Glomerular endothelial cell (primary cell): ENCODE measurements at regions not wholly inside any gene's neighbourhood (a gene's known extent, or its start where the extent isn't known, plus 50 kb on each side); places are given as distances from the start of the nearest gene placed in this dataset.

Experiments
- DNase-seq: peaks from one replicate; pipeline ENCODE4 v3.0.0-alpha.2; 2011; ENCODE audit warnings: low read depth, low spot score; ENCODE audit errors: extremely low read depth

DNA sequence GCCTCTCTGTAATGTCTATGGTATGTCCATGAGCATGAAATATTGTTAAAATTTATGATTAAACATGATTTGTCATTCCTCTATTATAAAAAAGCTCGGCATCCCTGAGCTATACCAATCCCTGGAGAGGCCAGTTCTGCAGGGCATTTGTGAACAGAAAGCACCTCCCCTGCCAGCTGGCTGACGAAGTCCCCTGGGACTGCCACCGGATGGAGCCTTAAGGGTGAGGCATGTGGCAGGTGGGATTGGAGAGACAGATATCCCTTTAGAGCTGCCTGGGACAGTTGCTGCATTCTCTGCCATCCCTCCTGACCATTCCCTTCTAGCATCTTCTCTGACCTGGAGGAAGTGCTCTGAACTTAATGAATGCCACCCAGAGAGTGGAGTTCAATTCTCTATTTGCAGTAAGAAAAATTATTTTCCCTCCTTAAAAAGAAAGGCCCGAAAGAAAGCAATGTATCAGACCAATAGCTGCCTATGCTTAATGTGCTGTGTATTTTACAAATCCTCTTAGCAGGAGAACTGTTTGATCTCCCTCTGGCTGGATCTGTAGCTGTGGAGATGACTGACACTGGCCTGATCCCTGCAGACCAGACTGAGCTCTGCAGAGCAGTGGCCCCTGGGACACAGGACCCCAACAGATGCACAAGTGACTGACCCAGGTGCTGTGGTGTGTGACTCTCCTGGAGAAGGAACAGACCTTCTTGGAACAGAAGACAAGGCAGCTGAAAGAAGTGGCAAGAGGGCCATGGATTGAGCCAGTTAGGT is 219.0 kb upstream of the NAV2 start:
- DNase-seq = no peak

DNA sequence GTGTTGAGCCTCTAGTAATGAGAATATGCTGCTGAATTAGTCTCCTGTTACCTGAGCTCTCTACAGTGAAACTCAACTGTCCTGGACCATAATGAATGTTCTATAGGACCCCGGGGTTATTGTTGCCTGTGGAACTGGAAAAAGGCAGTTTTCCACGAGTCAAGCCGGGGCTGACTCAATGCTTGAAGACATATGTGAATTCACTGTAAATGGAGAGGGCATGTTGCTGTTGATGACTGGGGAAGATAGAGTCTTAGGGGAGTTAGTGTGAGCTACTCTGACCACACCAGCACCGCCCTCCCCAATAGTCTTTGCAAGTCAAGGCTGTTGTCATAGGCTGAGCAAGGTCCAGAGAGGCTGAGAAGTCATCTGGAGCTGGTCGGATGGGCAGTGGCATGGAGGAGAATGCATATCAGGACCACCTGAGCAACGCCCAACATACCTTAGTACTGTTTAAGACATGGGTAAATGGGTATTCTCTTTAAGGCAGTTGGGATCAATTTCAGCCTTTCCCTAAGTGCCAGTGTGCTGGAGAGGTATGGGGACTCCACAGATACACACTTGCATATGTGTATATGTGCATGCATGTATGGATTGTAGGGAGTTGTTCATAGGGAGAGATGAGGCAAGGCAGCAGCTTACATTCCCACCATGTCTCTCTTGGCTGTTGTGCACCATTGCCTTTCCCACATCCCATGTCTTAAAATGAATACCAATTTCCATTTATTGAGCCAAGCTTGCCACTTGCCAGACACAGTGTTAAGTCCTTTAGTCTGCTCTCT is 230.1 kb upstream of the NAV2 start:
- no peak for DNase-seq

DNA sequence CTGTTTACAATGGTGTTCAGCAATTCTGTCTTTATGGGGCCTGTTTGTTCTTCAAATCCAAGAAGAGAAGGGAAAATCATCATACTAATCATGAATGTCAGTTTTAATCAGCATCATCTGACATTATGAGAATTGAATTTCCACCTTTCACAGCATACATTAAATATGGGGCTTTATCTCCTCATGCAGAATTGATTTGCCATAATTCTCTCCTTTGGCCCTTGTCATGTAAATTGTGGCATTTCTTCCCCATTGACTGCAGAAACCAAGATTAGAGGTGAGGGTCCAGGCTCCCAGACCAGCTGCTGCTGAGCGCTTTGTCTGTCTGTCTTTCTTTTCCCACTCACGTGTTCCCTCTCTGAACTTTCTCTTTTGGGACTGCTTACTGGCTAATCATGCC is 232.1 kb upstream of the NAV2 start:
- no peak for DNase-seq

DNA sequence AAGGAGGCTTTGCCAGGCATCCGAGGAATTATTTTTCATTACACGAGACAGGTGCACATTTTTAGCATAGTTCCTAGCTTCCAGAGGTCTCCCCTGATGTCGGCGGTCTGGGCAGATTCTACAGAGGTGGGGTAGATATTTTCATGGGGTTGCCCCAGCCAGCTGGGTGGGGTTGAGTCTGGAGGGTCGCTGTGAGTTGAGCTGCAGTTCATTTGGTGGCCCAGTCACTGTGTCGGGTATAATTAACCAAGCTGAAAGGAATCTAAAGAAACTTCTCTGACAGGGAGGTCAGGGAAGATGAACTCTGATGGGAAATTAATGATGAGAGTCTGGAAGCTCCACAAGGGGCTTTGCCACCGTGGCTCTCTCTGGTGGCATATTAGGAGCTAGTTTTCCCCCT is 233.7 kb upstream of the NAV2 start:
- DNase-seq = no peak

DNA sequence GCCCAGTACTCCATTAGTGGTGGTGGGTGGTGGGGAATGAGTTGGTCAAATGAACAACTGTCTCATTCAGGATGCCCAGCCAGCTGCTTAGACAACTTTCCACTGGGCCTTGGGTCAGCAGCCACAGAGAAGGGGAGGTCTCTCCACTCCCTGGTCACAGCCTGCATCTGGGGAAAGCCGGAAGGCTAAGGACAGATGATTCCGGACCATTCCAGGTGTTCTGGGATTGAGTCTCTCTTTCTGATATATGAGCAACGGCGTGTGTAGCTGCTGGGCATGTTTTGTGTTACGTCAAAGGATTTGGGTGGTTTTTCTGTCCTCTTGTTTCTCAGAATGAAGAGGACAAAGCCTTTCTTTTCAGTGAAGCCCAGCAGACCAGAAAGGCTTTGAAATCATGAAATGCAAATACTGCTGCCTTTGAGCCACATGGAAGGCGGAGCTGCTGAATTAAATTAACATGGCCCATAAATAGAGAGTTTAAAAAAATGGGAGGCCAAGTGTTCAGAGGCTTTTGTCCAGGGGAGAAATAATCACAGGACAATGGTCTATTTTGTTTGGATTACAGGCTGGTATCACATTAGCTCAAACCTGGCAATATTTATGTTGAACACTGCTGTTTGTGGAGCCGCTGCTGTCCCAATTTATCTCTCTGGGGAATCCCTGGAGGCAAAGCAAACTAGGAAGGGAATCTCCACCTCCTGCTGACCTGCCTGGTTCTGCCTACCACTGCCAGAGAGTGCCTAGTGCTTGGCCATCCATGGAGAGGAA is 234.4 kb upstream of the E2F8 start:
- no peak for DNase-seq

DNA sequence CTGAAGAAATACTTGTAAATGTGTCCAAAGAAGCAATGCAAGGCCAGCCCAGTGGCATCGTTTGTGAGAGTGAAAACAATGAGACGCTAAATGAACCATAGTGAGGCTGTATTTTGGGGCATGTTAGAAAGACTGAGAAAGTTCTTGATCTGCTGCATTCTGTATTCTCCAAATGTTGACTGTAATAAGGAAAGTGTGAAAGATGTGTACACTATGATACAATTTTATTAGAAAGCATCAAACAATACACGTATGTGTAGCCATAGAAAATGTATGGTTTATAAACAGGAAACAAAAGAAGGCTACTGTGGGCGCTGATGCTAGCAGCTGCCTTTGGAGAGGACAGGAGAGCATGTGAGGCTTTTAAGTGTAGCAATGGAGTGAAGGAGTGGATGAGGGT is 233.5 kb upstream of the E2F8 start:
- DNase-seq = no peak

DNA sequence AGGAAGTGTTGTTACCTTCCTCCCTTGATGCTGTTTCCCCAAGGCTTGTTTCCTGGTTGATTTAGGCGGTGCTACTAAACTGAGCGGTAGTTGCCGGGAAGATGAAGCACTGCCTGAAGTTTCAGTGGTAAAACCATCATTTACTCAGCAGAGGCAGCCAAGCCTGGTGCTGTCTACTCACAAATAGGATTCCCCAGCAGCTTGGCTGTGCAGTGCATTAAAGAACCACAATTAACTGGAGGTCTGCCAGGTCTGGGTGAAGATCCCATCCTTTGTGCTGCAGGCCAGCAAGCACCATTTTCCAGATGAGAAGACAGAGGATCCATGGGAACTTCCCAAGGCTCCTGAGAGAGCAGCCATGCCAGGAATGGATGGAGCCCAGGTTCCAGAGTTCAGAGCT is 231.9 kb upstream of the E2F8 start:
- no peak for DNase-seq

DNA sequence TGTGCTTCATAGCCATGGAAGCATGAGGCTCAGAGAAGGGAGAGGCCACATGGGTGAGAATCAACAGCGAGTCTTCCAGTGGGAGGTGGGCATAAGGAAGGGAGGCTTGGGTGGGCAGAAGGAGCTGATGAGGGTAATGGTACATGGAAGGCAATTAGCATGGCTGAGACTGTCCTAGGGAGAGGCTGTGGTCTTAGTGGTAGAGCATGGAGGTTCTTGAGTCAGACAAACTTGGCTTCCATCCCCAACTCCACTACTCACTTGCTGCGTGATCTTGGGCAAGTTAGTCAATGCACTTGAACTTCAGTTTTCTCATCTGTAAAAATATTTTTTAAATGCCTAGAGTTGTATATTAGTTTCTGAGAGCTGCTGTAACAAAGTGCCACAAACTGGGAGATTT is 227.2 kb upstream of the E2F8 start:
- DNase-seq = no peak

DNA sequence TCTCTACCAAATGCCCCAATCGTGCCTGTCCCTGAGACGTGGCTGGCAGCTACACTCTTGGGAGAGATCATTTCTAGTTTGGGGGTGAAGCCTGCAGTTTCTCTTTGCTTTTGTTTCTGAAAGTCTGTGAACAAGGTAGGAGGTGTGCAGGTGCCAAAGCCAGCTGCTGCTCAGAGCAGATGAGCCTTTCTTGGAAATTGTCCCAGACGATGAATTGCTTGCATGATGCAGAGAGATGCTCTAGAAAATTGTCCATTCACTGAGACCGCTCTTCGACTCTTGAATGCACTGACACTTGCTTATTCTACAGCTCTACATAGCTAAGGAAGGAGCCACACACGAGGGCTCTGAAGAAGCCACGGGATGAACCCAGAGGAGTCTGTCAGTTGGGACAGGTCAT is 225.6 kb upstream of the E2F8 start:
- no peak for DNase-seq

DNA sequence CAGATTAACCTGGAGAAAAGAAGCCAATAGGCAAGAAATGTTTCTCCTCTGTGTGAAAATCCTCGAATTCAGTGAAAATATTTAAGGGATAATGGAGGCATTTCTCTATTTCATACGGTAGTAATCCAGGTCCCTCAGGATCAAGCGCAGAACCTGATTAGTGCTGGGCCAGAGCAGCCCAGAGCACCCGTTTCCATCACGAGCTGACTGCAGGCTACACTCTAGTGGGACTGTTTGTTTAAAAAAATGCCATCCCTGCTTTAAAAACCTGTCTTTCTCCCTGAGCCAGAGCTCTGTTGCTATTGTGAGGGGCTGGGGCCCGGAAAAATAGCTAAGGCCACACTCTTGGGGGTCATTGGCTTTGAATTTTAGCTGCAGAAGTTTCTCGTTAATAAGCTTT is 223.2 kb upstream of the E2F8 start:
- DNase-seq = no peak

DNA sequence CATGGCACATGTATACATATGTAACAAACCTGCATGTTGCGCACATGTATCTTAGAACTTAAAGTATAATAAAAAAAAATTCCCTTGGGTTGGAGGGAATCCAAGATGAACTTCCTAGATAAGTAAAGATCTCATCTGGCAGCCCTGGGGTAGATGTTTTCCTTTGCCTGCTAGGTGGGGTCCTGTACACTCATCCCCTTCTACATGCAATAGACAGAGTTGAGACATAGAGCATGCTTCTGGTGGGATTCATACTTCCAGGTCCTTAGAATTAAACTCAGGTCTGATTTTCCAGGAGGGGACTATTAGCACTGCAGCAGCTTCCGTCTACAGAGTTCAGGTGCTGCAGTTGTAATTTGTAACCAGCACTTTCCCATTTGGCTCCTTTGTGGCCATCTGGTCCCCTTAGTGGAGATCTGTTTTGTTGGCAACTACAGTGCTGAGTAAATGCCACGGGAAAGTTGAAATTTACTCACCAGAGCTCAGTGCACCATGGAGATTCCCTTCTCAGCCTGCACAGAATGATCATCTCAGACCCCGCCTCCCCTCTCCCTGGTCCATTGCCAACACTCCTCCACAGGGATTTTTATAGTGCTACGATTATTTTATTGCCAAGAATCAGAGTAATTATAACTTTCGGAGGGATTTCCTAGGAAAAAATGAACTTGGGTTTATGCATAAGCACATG is 220.1 kb upstream of the E2F8 start:
- DNase-seq = no peak

DNA sequence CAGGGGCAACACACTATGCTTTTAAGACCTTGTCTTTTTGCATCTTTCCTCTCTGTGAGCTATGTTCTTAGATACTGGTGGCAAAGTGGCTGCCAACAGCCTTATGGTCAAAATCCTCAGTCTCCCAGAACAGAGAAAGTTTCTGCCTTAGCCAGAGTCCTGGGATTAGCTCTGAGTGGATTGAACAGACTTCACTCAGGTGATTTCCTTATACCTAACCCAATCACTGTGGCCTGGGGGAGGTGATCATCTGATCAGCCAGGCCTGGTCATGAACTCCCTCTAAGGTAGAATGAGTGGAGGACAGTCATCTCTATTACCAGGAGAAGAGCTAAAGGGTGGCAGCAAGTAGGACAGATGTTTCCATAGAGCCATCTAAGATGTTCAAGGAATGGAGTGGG is 218.5 kb upstream of the E2F8 start:
- no peak for DNase-seq

DNA sequence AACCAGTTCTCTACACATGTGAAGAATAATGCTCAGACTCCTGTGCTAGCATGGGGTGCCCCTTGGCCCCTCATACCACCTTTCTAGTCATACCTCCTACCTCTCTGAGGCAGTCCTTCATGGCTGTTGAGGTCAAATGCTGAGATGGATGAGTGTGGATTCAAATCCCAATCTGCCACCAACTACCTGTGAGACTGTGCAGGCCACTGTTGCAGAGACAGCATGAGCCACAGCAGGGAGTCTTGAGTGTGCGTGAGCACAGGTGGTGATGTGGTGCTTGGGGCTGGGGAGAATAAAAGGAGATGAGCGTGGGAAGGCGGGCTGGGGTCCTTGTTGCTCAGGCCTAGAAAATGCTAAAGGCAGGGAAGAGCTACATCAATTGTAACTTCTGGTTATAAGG is 218.0 kb upstream of the E2F8 start:
- no peak for DNase-seq

DNA sequence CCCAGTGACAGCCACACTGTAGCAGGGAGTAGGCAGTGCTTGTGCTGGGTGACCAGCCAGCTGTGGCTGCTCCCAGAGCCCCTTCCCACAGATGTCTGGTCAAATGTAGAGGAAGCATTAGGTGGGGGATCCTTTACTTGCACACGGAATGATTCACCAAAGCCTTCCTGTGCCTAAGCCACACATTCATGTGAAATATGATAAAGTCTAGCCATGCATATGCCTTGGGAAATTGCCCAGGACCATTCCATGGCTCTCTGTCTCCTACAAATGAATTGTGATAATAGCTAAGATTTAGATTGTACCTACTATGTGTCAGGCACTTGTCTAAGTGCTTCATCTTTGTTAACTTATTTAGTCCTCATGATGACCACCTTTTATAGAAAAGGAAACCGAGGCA is 217.5 kb upstream of the E2F8 start:
- DNase-seq = no peak

DNA sequence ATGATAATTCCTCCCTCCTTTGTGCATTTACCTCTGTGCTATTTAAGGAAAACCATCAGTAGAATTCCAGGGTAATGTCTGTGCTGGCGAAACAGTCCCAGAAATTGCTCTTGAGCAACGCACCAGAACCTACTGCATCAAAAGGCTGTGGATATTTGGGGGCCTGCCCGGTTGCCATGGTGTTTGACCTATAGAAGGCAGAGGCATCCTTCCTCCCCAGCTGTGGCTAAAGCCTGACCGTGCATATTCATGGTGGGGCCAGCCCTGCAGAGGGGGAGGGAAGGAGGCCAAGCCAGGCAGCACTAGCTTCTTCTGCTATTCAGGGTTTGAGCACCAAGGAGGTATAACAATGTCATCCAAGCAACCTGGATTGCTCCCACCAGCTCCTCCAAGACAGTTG is 215.0 kb upstream of the E2F8 start:
- no peak for DNase-seq

DNA sequence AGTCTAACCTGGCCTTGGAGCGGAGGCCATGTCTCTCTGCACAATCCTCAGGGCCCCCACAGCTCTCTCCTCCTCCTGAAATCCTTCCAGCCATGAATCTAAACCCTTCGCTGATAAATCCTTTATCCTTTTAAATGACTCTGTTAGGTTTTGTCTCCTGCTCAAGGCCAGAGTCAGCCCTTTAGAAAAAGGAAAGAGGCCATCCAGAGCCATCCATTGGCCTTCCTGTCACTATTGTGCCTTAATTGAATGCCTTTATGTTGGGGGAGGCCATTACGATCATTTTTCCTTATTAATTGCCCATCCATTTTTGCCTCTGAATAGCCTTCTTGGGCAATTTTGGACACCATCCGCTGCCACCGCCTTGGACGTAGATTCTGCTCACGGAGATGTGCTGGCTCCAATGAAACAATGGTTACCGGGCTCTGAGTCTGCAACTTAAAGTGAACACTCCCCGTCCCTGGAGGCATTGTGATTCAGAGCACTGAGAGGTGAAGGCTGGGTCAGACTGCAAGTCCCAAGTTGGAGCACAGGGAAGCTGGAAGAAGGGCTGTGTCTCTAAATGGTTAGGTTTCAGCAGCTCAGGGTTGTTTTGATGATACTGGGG is 213.0 kb upstream of the E2F8 start:
- no peak for DNase-seq

DNA sequence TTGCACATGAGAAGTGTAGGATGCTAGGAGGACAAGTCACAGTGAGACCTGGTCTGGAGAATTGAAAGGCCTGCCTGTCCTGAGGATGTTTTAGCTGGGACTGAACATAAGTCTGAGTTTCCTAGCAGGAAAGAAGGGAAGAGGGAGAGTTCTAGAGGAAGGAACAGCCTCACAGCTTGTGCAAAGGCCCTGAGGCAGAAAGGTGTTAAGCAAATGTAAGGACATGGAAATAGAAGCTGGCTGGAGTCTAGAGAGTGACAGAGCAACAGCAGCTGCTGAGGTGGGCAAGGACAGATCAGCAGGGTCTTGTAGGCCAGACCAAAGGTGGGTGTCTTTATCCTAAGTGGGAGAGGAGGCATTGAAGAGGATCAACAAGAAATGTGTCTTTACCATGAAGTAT is 210.9 kb upstream of the E2F8 start:
- DNase-seq = no peak

DNA sequence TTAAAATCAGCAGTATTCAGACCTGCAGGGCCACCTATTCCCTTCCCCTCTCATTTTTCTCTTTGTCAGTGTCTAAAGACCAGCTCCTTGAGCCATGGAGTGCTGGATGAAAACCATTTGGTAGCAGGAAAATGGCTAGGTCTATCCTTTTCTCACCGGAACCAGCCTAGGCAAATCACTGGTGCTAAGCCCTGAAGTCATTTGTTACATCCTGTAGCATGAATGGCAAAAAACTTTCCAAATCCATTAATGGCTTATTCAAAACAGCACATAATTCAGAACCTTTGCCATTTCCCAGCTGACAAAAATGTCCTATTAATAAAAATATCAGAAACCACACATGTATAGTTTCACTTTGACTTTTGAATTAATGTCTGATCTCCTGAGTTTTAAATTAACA is 209.5 kb upstream of the E2F8 start:
- no peak for DNase-seq

DNA sequence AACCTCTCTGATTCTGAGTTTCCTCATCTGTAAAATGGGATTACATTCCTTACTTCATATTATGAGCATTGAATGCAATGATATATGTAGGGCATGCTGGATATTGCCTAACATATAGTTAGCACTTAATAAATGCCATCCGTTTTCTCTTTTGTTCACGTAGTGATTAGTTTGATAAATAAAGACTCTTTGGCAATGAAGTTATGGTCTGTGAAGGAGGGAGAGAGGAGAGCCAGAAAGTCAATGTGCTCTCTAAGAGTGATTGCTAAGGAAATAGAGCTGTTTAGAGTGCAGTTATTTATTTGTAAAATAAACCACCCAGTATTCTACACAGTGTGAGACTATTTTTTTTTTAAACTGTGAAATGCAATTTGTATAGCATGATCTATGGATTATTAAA is 207.9 kb upstream of the E2F8 start:
- DNase-seq = no peak

DNA sequence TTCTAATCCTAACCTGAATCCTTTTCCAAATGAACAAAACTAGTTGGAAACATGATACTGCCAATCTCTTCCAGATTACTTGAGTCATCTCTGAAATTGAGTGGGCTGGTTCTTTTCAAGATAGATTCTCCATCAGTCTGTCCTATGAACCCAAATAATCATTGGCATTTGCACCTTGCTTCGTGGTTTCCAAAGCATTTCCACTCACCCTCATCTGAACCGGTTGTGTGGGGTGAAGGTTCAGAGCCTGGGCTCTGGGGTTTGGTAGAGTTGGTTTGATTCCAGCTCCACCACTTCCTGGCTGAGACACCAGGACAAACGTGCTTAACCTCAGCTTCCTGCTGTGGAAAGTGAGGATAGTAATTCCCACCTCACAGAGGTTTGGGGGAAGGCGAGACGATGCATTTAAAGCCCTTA is 206.4 kb upstream of the E2F8 start:
- no peak for DNase-seq

DNA sequence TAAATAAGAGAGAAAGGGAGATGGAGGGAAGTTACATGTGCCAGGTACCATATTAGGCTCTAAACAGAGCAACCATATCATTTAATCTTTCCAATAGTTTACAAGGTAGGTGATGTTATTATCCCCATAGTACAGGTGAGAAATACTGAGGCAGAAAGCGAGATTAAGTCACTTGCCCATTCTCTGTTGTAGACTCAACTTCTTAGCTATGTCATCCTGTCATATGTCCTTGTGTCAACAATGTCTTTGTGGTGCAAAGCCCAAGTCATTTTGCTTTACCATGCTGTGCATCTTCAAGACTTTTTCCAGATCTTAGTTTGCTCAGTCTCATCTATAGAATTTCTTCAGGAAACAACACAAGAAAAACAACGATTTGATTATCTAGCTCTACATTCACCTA is 205.0 kb upstream of the E2F8 start:
- DNase-seq = no peak
